ENCODE measurements at regions not wholly inside any gene's neighbourhood (a gene's known extent, or its start where the extent isn't known, plus 50 kb on each side); places are given as distances from the start of the nearest gene placed in this dataset.

GRCh38 chr16:26295625-26296304 lies 604.0 kb downstream of the HS3ST4 start:
- no peak for DNase-seq

GRCh38 chr16:26301516-26301915 lies 609.8 kb downstream of the HS3ST4 start:
- DNase-seq: no peak

- no peak for DNase-seq
Observed at GRCh38 chr16:26316683-26317464, 625.1 kb downstream of the HS3ST4 start.

GRCh38 chr16:26317885-26318284 lies 626.1 kb downstream of the HS3ST4 start:
- no peak for DNase-seq

- DNase-seq: no peak
Observed at GRCh38 chr16:26330654-26331053, 638.9 kb downstream of the HS3ST4 start.

- DNase-seq: no peak
Observed at GRCh38 chr16:26334218-26335111, 642.7 kb downstream of the HS3ST4 start.

- DNase-seq: no peak
Observed at GRCh38 chr16:26335236-26335853, 643.6 kb downstream of the HS3ST4 start.

GRCh38 chr16:26342621-26343020 lies 650.9 kb downstream of the HS3ST4 start:
- DNase-seq: no peak

GRCh38 chr16:26344240-26344776 lies 652.5 kb downstream of the HS3ST4 start:
- DNase-seq: no peak

GRCh38 chr16:26344976-26345375 lies 653.2 kb downstream of the HS3ST4 start:
- DNase-seq: no peak

GRCh38 chr16:26345966-26346365 lies 654.2 kb downstream of the HS3ST4 start:
- DNase-seq: peak; percentile 2

- no peak for DNase-seq
Observed at GRCh38 chr16:26348095-26348494, 656.3 kb downstream of the HS3ST4 start.

GRCh38 chr16:26360867-26361266 lies 669.1 kb downstream of the HS3ST4 start:
- DNase-seq: no peak

GRCh38 chr16:26363581-26363980 lies 671.8 kb downstream of the HS3ST4 start:
- no peak for DNase-seq

GRCh38 chr16:26365161-26365940 lies 673.6 kb downstream of the HS3ST4 start:
- DNase-seq: no peak

GRCh38 chr16:26371349-26371869 lies 679.6 kb downstream of the HS3ST4 start:
- no peak for DNase-seq

- DNase-seq: no peak
Observed at GRCh38 chr16:26374279-26374925, 682.6 kb downstream of the HS3ST4 start.

- no peak for DNase-seq
Observed at GRCh38 chr16:26382586-26382985, 684.1 kb upstream of the C16orf82 start.

- DNase-seq: no peak
Observed at GRCh38 chr16:26386096-26386495, 680.6 kb upstream of the C16orf82 start.

- no peak for DNase-seq
Observed at GRCh38 chr16:26391833-26392232, 674.9 kb upstream of the C16orf82 start.
